Midbrain (tissue), 1 donor: ENCODE measurements at regions not wholly inside any gene's neighbourhood (a gene's known extent, or its start where the extent isn't known, plus 50 kb on each side); places are given as distances from the start of the nearest gene placed in this dataset.

Experiments used
- DNase-seq: peaks from one replicate; lab custom pipeline; 2025; lab: John Stamatoyannopoulos, UW

GRCh38 chr12:58481811-58482210, 438.5 kb downstream of the LRIG3 start:
- DNase-seq, result no peak

GRCh38 chr12:58487255-58487654, 433.0 kb downstream of the LRIG3 start:
- no peak for DNase-seq

DNA sequence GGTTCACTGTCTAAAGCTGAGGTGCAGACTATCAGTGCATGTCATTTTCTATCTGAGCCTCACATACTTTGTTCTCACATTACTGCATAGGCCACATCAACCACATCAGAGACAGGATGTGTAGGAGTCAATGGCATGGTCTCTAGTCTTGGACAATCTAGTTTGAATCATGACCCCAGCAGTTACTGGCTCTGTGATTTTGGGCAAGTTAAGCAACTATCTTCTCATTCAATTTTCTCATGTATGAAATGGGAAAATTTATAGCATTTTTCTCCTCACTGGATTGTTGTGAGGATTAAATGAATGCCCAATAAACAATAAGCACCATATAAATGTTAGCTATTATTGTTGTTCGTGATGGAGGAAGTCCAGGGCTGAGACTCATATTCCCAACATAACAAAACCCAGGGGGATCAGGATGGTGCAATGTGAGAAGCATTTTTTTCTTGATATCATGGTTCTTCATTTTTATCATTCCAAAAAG, 432.6 kb downstream of the LRIG3 start:
- DNase-seq, result no peak

GRCh38 chr12:58489394-58489793, 430.9 kb downstream of the LRIG3 start:
- DNase-seq, result no peak

- DNase-seq, result no peak
Measured at GRCh38 chr12:58491306-58491705, 429.0 kb downstream of the LRIG3 start.

DNA sequence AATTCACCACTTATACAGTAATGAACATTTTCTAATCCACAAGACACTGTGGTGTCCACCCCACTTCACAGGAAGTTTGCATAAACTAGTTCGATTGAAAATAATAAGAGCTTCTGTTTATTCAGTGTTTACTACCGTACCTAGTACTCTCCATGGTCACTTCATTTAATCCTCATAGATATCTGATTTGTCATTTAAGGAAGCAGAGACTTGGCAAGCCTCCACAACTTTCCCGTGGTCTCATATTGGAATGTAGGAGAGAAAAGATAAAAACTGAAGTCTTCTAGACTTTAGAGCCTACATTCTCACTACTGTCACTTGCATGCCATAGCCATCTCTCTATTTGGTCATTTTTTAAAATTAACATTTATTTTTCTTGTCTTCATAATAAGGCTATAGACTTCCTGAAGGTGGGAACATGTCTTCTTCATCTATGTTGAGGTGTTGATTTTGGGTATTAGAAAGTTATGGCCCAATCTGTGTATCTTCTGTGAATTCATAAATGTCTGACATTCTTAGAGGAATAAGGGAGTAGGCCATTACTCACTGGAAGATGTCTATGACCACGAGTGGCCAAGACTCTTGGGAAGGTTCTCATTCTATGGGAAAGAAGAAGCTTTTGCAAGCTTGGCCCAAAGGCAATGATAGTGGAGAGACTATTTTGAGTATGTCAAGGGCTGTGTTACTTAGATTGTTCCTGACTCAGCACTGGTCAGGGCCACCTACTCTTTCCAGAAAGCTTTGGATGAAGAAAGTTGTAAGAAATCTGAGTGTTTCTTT, 423.7 kb downstream of the LRIG3 start:
- DNase-seq, result no peak

GRCh38 chr12:58500399-58500798, 419.9 kb downstream of the LRIG3 start:
- no peak for DNase-seq

GRCh38 chr12:58502226-58502625, 418.1 kb downstream of the LRIG3 start:
- peak; percentile 4 for DNase-seq

- DNase-seq, result no peak
Measured at GRCh38 chr12:58502841-58503240, 417.5 kb downstream of the LRIG3 start.

DNA sequence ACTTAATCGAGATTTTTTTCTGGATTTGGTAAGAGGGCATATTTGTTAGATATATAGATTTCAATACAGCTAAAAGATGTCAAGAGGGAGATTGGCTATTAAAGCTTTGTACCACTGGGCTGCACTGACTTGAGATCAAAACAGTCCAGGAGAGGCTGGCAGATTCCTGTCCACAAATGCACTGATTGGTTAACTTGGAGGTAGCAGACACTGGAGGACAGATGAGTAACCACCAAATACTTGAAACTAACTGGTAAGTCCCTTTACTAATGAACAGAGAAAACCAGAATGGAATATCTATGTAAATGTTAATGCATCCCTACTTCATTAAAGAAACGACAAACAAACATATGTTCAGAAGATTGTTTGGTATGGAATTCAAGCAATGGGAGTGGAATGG, 416.6 kb downstream of the LRIG3 start:
- no peak for DNase-seq

DNA sequence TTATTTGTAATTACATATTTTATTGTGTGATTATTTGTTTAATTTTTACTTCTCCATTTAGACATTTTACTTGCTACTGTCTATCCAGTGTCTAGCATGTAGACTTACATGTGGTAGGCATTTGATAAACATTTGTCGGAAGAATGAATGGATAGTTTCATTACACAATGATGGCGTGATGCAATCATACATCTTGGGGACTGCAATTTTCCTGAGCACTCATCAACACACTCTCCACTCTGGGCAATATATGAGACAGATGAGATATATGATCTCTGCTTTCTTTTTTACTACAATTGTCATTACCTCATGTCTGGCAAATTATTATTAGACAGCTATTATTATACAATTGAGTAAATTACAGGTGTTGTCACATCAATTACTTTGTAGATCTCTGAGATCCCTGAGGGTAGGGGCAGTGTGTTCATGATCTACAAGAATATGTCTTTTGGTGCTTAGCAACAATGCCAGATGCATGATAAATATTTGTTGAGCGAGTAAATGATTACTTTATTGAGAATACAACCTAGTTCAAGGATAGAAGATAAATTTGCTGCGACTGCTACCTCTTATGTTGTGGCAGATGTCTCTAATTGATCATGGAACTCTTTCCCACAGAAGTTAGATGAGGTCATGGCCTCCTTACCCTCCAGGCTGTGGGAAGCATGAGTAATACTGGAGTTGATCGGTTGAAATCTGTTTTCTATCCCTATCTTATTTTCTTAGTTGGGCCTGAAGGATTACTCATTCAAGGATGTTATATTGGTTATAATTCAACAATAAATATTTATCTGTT, 416.0 kb downstream of the LRIG3 start:
- no peak for DNase-seq

DNA sequence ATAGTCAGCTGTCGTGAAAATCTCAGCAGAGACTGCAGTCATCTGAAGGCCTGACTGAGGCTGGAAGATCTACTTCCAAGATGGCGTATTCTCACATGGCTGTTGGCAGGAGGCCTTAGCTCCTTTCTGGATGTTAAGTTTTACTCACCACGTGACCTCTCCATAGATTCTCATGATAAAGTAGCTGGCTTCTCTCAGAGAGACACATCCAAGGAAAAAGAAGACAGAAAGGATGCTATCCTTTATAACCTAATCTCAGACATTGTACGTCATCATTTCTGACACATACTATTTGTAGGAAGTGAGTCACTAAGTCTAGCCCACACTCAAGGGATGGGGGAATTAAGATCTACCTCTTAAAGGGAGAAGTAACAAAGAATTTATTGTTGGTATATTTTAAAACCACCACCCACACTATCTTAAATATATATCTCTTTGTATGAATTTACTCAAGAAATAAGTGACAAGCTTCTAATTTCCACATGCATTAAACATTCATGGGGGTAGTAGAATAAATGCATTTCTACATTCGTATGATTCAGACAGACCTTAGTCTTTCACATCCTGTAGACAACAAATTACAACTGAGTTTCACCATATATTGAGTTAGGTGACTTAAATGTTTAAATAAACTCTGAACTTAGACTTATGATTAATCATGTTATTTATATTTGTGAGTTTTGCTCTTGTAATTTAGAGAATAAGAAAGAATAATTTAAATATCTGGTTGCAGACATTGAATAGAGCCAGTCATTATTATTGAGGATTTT, 411.0 kb downstream of the LRIG3 start:
- no peak for DNase-seq

DNA sequence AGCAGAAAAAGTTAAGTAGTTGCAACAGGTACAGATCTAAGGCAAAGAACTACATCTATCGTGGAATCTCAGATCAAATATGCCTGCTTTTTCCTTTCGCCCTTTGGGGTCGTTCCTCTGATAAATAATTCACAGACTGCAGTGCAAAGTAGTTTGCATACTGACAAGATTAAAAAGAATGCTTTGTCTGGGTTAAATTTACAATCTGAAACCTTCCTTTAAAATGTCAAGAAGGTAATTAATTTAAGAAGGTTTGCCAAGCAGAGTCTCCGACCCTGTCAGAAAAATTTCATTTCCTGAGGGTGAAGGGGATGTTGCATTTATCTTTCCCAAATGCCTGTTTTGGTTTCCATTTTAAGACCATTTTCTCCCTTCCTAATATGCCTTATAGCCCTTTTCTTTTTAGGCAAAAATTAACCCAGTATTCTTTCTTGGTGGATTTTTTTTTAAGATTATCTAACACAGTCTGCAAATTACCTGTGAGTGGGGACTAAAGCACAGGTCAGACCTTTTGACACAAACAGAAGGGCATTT, 406.9 kb downstream of the LRIG3 start:
- no peak for DNase-seq

- DNase-seq, result no peak
Measured at GRCh38 chr12:58513852-58514251, 406.5 kb downstream of the LRIG3 start.

GRCh38 chr12:58519839-58520238, 400.5 kb downstream of the LRIG3 start:
- no peak for DNase-seq

DNA sequence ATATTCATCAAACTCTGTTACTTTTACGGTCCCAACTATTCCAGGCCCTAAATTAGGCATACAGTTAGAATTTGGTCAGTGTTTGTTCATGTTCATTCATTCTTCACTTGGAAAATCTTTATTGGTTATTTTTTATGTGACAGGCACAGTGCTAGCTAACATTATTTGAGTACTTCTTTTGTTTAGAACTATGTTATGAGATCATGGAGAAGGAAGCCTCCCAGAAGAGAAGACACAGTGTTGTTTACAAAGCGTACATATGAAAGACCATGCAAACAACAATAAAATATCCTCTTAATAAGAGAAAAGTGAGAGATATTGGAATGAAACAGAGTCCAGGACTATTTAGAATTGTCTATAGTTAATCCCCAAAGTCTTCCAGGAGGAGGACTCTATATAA, 399.2 kb downstream of the LRIG3 start:
- DNase-seq, result no peak

DNA sequence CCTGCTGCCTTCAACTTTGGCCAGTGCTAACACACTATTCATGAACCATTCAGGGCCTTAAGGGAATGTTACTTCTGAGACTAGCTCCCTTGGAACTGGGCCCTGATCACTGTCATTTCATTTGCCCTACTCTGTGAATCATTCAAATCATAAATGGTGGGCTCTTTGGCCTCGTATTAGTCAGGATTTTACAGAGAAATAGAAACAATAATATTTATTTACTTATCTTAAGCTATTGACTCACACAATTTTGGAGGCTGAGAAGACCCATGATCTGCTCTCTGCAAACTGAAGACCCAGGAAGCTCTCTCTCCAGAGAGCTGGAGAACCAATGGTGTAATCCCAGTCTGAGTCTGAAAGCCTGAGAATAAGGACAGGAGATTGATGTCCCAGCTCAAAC, 398.5 kb downstream of the LRIG3 start:
- DNase-seq, result no peak

- no peak for DNase-seq
Measured at GRCh38 chr12:58523360-58523759, 396.9 kb downstream of the LRIG3 start.

DNA sequence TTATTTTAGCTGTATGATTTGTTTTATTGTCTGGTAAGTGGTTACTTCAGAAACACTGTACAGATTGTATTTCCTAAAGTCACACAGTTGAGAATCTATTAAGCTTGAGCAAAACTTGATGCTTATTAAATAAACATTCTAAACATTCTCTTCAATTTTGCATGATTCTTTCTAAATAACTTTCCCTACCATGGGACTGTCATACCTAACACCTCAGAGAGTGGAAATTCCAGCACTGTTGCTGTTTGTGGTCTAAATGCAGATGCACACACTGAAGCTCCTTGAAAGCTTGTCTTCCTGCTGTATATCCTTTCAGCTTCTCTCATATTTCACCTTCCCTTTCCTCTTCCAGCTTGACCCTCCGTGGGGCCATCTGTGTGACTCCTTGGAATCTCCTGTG, 392.0 kb downstream of the LRIG3 start:
- no peak for DNase-seq

DNA sequence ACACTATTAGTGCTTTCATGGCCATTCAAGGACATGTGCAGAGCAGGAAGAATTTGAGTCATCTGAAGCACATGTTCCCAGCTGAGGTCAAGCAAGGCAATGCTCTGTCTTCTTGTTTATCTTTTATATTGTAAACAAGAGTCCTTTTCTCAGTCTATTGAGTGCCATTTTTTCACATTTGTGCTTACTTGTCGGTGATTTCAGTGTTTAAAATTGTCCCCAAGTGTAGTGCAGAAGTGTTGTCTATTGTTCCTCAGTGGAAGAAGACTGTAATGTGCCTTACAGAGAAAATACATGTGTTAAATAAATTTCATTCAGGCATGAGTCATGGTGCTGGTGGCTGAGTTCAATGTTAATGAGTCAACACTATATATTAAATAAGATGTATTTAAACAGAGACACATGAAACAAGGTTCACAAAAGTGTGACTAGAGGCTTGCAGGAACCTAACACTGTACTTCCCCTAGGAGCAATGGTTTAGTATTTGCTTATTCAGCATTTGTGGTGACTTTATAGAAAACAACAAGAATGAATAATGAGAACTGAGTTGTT, 391.1 kb downstream of the LRIG3 start:
- DNase-seq, result no peak

DNA sequence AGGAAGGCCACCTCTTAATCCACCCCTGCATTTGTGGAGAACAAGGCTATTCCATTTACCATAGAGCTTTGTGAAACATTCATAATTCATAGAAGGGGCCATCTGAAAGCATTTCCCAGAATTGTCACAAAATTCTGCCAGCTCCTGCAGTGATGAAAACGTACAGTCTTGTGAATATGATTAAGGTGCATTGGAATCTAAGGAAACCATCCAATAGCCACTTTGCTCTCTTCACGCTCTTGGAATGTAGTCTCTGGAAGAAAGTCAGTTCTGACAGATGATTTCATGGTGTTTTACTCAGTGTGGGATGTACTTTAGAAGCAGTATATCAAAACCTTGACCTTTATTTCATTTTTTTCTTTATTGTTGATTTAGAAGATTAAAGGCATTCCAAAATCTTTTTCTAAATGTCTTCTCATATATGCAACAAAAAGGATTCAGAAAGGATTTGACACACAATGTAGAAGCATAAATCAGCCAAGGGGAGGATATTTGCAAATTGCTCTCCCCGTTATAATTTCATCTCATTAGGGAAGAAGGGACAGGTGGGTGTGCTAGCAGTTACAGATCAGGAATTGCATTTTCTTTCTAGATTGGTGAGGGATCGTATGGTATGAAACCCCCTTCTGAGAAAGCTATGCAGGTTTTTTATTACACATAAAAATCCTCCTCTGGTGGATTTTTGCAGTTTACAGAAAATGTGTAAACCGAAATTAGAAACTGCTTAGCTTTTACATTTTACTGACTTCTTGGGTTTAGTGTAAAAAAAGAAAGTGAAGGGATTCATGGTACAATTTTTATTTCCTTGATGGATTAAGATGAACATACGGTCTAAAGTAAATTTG, 390.2 kb downstream of the LRIG3 start:
- DNase-seq, result no peak
